Kasumi-1 (cell line): ENCODE measurements at regions not wholly inside any gene's neighbourhood (a gene's known extent, or its start where the extent isn't known, plus 50 kb on each side); places are given as distances from the start of the nearest gene placed in this dataset.
"Not testable (repeated sequence)": the region's sequence is repeated elsewhere in the genome, so short reads cannot be mapped to it uniquely, and the experiment has no call there.

ENCODE experiments used
- DNase-seq, 2 experiments: peaks; one replicate each; lab custom pipeline; 2025; lab: John Stamatoyannopoulos, UW

- DNase-seq: no peak
Observed at GRCh38 chr2:35125278-35125677, 1230.3 kb upstream of the CRIM1 start.

DNA sequence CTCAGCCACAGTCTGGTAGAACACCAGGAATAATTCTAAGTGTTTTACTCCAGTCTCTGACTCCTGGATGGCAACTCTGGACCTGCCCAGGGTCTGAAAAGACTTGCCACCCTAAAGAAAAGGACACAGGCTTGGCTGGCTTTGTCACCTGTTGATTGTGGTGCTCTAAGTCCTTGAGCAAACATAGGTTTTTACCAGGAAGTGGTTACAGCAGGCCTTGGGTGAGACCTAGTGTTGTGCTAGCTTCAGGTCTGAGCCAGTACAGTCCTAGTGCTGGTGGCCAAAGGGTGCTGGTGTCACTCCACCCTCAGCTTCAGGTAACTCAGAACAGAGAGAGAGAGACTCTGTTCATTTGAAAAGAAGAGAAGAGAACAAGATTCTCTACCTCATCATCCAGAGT is 1239.4 kb upstream of the CRIM1 start:
- DNase-seq: no peak

- DNase-seq: peak; percentile 11 to 21
Observed at GRCh38 chr2:35114765-35115164, 1240.8 kb upstream of the CRIM1 start.

GRCh38 chr2:35112367-35112766 is 1243.2 kb upstream of the CRIM1 start:
- DNase-seq: not testable (repeated sequence)

DNA sequence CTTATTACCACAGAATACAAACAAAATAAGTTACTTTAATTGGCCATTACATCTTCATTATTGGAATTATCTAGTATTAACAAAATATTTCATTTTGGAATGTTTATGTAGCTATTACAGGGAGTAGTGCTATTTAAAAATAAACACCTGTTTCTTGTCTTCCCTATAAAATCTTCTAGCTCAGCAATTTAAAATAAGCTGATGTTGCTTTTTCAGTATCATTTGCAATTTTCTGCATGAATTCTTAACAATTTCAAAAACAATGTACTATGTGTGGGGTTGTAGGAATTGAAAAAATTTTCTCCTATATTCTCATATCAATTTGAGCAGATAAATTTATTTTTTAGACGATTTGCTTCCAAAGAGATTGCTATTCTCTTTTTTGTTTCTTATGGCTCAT is 1251.3 kb upstream of the CRIM1 start:
- no peak for DNase-seq

GRCh38 chr2:35099342-35099741 is 1256.2 kb upstream of the CRIM1 start:
- no peak for DNase-seq

DNA sequence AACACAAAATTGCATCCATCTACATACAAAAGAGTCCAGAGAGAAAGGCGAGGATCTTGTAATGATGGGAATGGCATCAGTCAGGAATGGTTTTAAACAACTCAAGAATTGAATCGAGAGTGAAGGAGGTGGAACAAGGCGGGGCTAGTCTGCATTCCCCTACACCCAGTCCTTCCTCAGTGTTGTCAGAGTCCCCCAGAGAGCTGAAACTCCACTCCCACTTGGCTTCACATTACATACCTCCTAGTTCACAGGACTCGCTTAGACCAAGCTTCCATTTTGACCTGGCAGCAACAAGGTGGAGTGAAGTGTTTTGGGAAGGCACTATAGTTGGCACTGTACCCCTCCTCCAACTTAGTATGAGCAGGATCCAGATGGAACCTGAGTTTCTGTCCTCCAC is 1273.5 kb upstream of the CRIM1 start:
- no peak for DNase-seq

GRCh38 chr2:35081622-35082015 is 1274.0 kb upstream of the CRIM1 start:
- no peak for DNase-seq

GRCh38 chr2:35081001-35081621 is 1274.5 kb upstream of the CRIM1 start:
- DNase-seq: no peak

- no peak for DNase-seq
Observed at GRCh38 chr2:35080231-35080910, 1275.2 kb upstream of the CRIM1 start.

- no peak for DNase-seq
Observed at GRCh38 chr2:35067420-35067819, 1288.2 kb upstream of the CRIM1 start.

DNA sequence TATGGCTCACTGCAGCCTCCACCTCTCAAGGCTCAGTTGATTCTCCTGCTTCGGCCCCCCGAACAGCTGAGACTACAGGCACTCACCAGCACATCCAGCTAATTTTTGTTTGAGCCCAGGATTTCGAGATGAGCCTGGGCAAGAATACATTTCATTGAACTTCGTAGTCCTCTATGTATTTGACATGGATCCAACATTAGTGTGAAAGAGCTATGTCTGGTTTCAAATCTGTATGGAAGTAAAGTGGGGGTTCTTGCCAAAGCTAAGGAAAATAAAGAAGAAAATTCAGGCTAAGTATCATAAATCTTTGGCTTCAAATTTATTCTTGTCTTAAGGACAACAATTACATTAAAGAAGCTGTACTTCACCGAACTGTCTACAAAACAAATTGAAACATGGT is 1291.7 kb upstream of the CRIM1 start:
- DNase-seq: no peak

- DNase-seq: no peak
Observed at GRCh38 chr2:35035883-35036282, 1319.7 kb upstream of the CRIM1 start.

DNA sequence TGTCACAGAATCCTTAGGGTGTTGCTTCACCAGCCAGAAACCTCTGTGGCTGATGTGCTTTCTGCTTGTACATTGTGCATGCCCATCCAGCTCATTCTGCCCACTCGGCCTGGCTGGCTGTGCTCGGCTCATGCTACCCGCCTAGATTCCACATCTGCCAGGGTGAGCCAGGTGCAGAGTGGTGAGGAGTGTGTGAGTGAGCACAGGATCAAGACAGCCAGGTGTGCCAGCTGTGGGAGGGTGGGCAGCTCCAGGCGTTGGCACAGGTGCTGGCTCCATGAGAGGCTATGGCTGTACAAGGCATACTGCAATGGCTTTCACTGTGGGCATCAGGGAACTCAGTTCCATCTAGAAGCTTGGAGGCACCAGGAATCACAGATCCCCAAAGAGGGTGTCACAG is 1321.8 kb upstream of the CRIM1 start:
- DNase-seq: no peak

GRCh38 chr2:35023545-35023944 is 1332.0 kb upstream of the CRIM1 start:
- DNase-seq: no peak

DNA sequence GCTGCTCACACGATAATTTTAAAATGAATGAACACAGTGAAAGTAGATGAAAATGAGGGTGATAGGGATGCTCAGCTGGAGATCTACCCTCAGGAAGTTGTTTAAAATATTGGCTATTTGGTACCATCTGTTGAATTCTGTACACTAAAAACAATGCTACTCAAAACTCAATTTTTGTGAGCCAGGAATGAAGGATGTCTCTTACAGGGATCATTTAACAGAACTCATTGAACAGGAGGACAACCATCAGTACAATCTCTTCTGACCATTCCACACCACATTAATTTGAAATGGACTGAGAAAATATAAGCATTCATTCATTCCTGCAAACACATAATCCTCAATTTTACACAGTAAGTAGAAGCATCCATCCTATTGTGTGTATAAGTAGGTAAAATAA is 1355.1 kb upstream of the CRIM1 start:
- DNase-seq: no peak

- no peak for DNase-seq
Observed at GRCh38 chr2:34998741-34999140, 1356.8 kb upstream of the CRIM1 start.

GRCh38 chr2:34997779-34998178 is 1357.8 kb upstream of the CRIM1 start:
- DNase-seq: no peak

DNA sequence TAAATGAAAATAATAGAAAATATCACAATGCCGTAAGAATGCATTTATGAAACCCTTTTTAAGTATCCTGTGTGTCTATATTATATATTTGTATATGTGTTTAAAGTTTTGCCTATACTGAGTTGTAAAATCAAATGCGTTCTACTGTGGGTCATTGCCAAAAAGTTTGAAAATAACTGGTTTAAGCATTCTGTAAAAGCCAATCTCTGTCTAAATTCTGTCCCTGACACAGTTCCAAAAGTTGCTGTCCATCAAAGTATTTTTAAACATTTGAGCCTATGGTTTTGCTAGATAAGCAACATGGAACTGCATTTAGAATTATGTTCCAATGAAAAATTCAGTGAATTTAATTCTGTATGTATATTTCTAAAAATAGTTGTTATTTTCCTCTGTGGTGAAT is 1360.4 kb upstream of the CRIM1 start:
- DNase-seq: no peak

- no peak for DNase-seq
Observed at GRCh38 chr2:34991508-34992274, 1363.9 kb upstream of the CRIM1 start.

GRCh38 chr2:34985474-34985873 is 1370.1 kb upstream of the CRIM1 start:
- no peak for DNase-seq

- no peak for DNase-seq
Observed at GRCh38 chr2:34980689-34981088, 1374.9 kb upstream of the CRIM1 start.

DNA sequence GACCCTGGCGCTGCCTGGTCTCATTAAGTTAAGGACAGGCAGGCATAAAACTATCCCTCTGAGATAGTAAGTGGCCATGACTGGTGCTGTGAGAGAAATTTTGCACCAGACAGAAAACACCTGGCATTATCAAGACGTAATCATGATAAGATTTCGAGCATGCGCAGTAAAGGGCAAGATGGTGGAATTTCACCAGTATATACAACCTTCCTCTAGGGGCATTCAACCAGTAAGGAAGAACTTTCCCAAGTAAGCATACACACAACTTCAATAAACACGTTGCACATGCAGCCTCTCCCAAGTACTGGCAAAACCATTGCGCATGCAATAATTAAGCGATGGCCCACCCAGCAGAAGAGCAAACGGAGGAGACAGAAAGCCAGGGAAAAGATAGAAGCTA is 1376.4 kb upstream of the CRIM1 start:
- DNase-seq: no peak
